ENCODE measurements at regions not wholly inside any gene's neighbourhood (a gene's known extent, or its start where the extent isn't known, plus 50 kb on each side); places are given as distances from the start of the nearest gene placed in this dataset.

- intact Hi-C loops (cut with micrococcal nuclease): no loop called here
- CTCF ChIA-PET: interaction anchor here (1.4 kb wide), 1 partner anchor 25 kb away, joined by 4 read pairs; no protein-coding TSS in a partner anchor
- H3K27ac ChIP-seq (ENCODE audit: low read depth, low read length): no peak overlapping the region
- H3K9me3 ChIP-seq (ENCODE audit: control insufficient read depth in 1 of 2, insufficient read depth in 1 of 2, low read depth in 1 of 2, low read length in 2 of 2): no peaks in the 10 kb centered on the region
- H3K79me2 ChIP-seq (ENCODE audit: insufficient read depth, low read length): no peaks in the 10 kb centered on the region
- BruUV-seq (replicated peaks): no TSS peak
- no peak for TF ChIP-seq ZNF274 (IDR thresholded peaks at IDR 0.05; ENCODE audit: low read depth, low read length)
- TF ChIP-seq, protein P1, sequence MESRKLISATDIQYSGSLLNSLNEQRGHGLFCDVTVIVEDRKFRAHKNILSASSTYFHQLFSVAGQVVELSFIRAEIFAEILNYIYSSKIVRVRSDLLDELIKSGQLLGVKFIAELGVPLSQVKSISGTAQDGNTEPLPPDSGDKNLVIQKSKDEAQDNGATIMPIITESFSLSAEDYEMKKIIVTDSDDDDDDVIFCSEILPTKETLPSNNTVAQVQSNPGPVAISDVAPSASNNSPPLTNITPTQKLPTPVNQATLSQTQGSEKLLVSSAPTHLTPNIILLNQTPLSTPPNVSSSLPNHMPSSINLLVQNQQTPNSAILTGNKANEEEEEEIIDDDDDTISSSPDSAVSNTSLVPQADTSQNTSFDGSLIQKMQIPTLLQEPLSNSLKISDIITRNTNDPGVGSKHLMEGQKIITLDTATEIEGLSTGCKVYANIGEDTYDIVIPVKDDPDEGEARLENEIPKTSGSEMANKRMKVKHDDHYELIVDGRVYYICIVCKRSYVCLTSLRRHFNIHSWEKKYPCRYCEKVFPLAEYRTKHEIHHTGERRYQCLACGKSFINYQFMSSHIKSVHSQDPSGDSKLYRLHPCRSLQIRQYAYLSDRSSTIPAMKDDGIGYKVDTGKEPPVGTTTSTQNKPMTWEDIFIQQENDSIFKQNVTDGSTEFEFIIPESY (IDR thresholded peaks at IDR 0.05; ENCODE audit: extremely low read depth, insufficient replicate concordance, low read length): no peak
- TF ChIP-seq EZH2phosphoT487 (IDR thresholded peaks at IDR 0.05; ENCODE audit: borderline replicate concordance): no peak
- TF ChIP-seq, protein P2, sequence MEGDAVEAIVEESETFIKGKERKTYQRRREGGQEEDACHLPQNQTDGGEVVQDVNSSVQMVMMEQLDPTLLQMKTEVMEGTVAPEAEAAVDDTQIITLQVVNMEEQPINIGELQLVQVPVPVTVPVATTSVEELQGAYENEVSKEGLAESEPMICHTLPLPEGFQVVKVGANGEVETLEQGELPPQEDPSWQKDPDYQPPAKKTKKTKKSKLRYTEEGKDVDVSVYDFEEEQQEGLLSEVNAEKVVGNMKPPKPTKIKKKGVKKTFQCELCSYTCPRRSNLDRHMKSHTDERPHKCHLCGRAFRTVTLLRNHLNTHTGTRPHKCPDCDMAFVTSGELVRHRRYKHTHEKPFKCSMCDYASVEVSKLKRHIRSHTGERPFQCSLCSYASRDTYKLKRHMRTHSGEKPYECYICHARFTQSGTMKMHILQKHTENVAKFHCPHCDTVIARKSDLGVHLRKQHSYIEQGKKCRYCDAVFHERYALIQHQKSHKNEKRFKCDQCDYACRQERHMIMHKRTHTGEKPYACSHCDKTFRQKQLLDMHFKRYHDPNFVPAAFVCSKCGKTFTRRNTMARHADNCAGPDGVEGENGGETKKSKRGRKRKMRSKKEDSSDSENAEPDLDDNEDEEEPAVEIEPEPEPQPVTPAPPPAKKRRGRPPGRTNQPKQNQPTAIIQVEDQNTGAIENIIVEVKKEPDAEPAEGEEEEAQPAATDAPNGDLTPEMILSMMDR (IDR thresholded peaks at IDR 0.05 in 2 of 3, conservative IDR thresholded peaks at IDR 0.05 in 1 of 3; ENCODE audit: borderline replicate concordance in 1 of 3, insufficient read depth in 1 of 3, low read depth in 2 of 3, low read length in 2 of 3): peak in 2 of 3 experiments; percentile 35 to 42; a peak in 3 of 6 replicates
- H3K4me3 ChIP-seq (replicated peaks in 1 of 2; ENCODE audit: low read depth in 1 of 2, low read length in 2 of 2): no peak overlapping the region
- no peaks in the 10 kb centered on the region for H4K20me1 ChIP-seq (ENCODE audit: insufficient read depth)
- no peak for DNase-seq (ENCODE audit: low read depth, low spot score)
- ATAC-seq: peak; percentile 62
- no peaks in the 10 kb centered on the region for H3K4me1 ChIP-seq (ENCODE audit: control insufficient read depth in 1 of 2, insufficient read depth in 2 of 2, low read length in 2 of 2)
- peaks cover 25% of the 10 kb centered on the region for H3K27me3 ChIP-seq (ENCODE audit: insufficient read depth, low read length)
- H3K4me2 ChIP-seq (ENCODE audit: low read length): no peak overlapping the region
- POLR2A ChIA-PET: no interaction called here
- H3K9me2 ChIP-seq (ENCODE audit: insufficient read depth): no peaks in the 10 kb centered on the region
- RAD21 ChIA-PET (ENCODE audit: low non-redundant PET in 1 of 2, low total read pairs in 2 of 2, uncharacterized antibody in 2 of 2, unreplicated experiment in 2 of 2): no interaction called here
- H2AFZ ChIP-seq (ENCODE audit: low read depth, low read length, poor library complexity, severe bottlenecking): no peak overlapping the region
- H3K36me3 ChIP-seq (ENCODE audit: control insufficient read depth in 1 of 2, insufficient read depth in 2 of 2, low read length in 2 of 2): no peaks in the 10 kb centered on the region
- H3K9ac ChIP-seq (ENCODE audit: low read length): no peak overlapping the region
Observed at GRCh38 chr20:58155148-58155925, 73.1 kb downstream of the ANKRD60 start.

All from HCT116 (cell line).